GM23338 (cell line): ENCODE measurements at regions not wholly inside any gene's neighbourhood (a gene's known extent, or its start where the extent isn't known, plus 50 kb on each side); places are given as distances from the start of the nearest gene placed in this dataset.

Experiments
- ATAC-seq: fragments of 200-7000 bp; cut with Tn5 transposase; 3 replicates; pipeline ENCODE4 v1.9.1; 2020
- DNase-seq: peaks from one replicate; pipeline ENCODE4 v3.0.0-alpha.2; 2015; ENCODE audit warnings: low spot score
- H2AFZ ChIP-seq: fragments of 200-600 bp; sonication (generic); 2 replicates; pipeline ENCODE4 v1.8.0; 2016; ENCODE audit warnings: antibody characterized with exemption, mild to moderate bottlenecking, moderate library complexity
- H3F3A ChIP-seq: fragments of 200-600 bp; sonication (generic); replicated peaks from 2 replicates; pipeline ENCODE4 v1.8.0; 2017; ENCODE audit warnings: antibody characterized with exemption, mixed run types, low read depth
- H3K27ac ChIP-seq: fragments of 200-600 bp; sonication (generic); 2 replicates; pipeline ENCODE4 v1.6.1; 2016; ENCODE audit warnings: low read depth
- H3K27me3 ChIP-seq: fragments of 200-600 bp; sonication (generic); 2 replicates; pipeline ENCODE4 v1.8.0; 2016; ENCODE audit warnings: mild to moderate bottlenecking, mixed run types, moderate library complexity; ENCODE audit not compliant: insufficient read depth
- H3K36me3 ChIP-seq: fragments of 200-600 bp; sonication (generic); 2 replicates; pipeline ENCODE4 v1.8.0; 2016; ENCODE audit warnings: mild to moderate bottlenecking; ENCODE audit not compliant: insufficient read depth
- H3K4me1 ChIP-seq: fragments of 200-600 bp; sonication (generic); 2 replicates; pipeline ENCODE4 v1.8.0; 2016; ENCODE audit warnings: mild to moderate bottlenecking, moderate library complexity; ENCODE audit not compliant: insufficient read depth
- H3K4me2 ChIP-seq: fragments of 200-600 bp; sonication (generic); 2 replicates; pipeline ENCODE4 v1.7.1; 2017; ENCODE audit warnings: mixed run types
- H3K4me3 ChIP-seq: fragments of 200-600 bp; sonication (generic); 2 replicates; pipeline ENCODE4 v1.6.1; 2016; ENCODE audit warnings: mixed run types
- H3K79me2 ChIP-seq: fragments of 200-600 bp; sonication (generic); replicated peaks from 2 replicates; pipeline ENCODE4 v1.8.0; 2017; ENCODE audit warnings: mild to moderate bottlenecking; ENCODE audit not compliant: insufficient read depth
- H3K9me2 ChIP-seq: fragments of 200-600 bp; sonication (generic); 2 replicates; pipeline ENCODE4 v1.8.0; 2017; ENCODE audit not compliant: insufficient read depth
- H4K20me1 ChIP-seq: fragments of 200-600 bp; sonication (generic); replicated peaks from 2 replicates; pipeline ENCODE4 v1.8.0; 2017; ENCODE audit warnings: mild to moderate bottlenecking; ENCODE audit not compliant: insufficient read depth
- H3K27ac Mint-ChIP-seq: 2 replicates; pipeline ENCODE4 v1.8.0; 2020; ENCODE audit warnings: inconsistent platforms, mild to moderate bottlenecking, moderate library complexity, mixed read lengths
- H3K27me3 Mint-ChIP-seq: 3 replicates; pipeline ENCODE4 v1.8.0; 2022; ENCODE audit warnings: low read depth, mild to moderate bottlenecking, moderate library complexity, mixed read lengths, inconsistent platforms; ENCODE audit not compliant: insufficient read depth, poor library complexity
- H3K36me3 Mint-ChIP-seq: 3 replicates; pipeline ENCODE4 v1.8.0; 2021; ENCODE audit warnings: low read depth, mild to moderate bottlenecking, inconsistent platforms, moderate library complexity, mixed read lengths
- H3K4me1 Mint-ChIP-seq: 3 replicates; pipeline ENCODE4 v1.8.0; 2020; ENCODE audit warnings: mild to moderate bottlenecking, inconsistent platforms, mixed read lengths
- H3K4me3 Mint-ChIP-seq: 3 replicates; pipeline ENCODE4 v1.8.0; 2021; ENCODE audit warnings: moderate library complexity, mild to moderate bottlenecking, inconsistent platforms, mixed read lengths
- H3K9me3 Mint-ChIP-seq: 3 replicates; pipeline ENCODE4 v1.8.0; 2020; ENCODE audit warnings: moderate library complexity, mild to moderate bottlenecking, inconsistent platforms, mixed read lengths
- CREB1 ChIP-seq: fragments of 250-450 bp; sonication (Bioruptor Pico); IDR thresholded peaks from 2 replicates; pipeline ENCODE4 v1.5.0; 2020; ENCODE audit warnings: low read depth, mild to moderate bottlenecking, moderate library complexity
- EZH2 ChIP-seq: fragments of 200-600 bp; sonication (generic); IDR thresholded peaks from one replicate; pipeline ENCODE4 v1.8.0; 2017; ENCODE audit warnings: antibody characterized with exemption, mild to moderate bottlenecking, low read depth; ENCODE audit not compliant: unreplicated experiment
- JUNB ChIP-seq: IDR thresholded peaks from one replicate; pipeline ENCODE4 v1.6.1; 2016; ENCODE audit warnings: antibody characterized with exemption; ENCODE audit not compliant: unreplicated experiment
- NANOG ChIP-seq: IDR thresholded peaks from 2 replicates; pipeline ENCODE4 v1.6.1; 2016; ENCODE audit warnings: antibody characterized with exemption, borderline replicate concordance
- STAT1 ChIP-seq: IDR thresholded peaks from one replicate; pipeline ENCODE4 v1.6.1; 2016; ENCODE audit warnings: antibody characterized with exemption; ENCODE audit not compliant: unreplicated experiment
- ZNF114 ChIP-seq: fragments of 250-450 bp; sonication (Bioruptor Pico); IDR thresholded peaks from 2 replicates; pipeline ENCODE4 v1.5.0; 2020; ENCODE audit warnings: mild to moderate bottlenecking, moderate library complexity
- ZNF331 ChIP-seq: fragments of 250-450 bp; sonication (Bioruptor Pico); IDR thresholded peaks from 2 replicates; pipeline ENCODE4 v1.5.0; 2020; ENCODE audit warnings: low read depth, mild to moderate bottlenecking, moderate library complexity
- TF ChIP-seq, protein P1 (sequence below): IDR thresholded peaks from one replicate; pipeline ENCODE4 v1.6.1; 2018; ENCODE audit warnings: antibody characterized with exemption; ENCODE audit not compliant: unreplicated experiment
- TF ChIP-seq, protein P2 (sequence below), 2 experiments: fragments of 200-600 bp in 1 of 2; sonication (generic) in 1 of 2; conservative IDR thresholded peaks; 2 replicates each; pipeline versions ENCODE4 v1.5.1 to v1.6.1; 2016 to 2017; ENCODE audit warnings: antibody characterized with exemption in 2 of 2, low read depth in 2 of 2, mild to moderate bottlenecking in 2 of 2, moderate library complexity in 1 of 2
- TF ChIP-seq, protein P3 (sequence below): IDR thresholded peaks from 2 replicates; pipeline ENCODE4 v1.6.1; 2016; ENCODE audit warnings: antibody characterized with exemption
- TF ChIP-seq, protein P4 (sequence below): fragments of 250-450 bp; sonication (Bioruptor Pico); IDR thresholded peaks from 2 replicates; pipeline ENCODE4 v1.5.0; 2020; ENCODE audit warnings: mild to moderate bottlenecking, moderate library complexity

DNA sequence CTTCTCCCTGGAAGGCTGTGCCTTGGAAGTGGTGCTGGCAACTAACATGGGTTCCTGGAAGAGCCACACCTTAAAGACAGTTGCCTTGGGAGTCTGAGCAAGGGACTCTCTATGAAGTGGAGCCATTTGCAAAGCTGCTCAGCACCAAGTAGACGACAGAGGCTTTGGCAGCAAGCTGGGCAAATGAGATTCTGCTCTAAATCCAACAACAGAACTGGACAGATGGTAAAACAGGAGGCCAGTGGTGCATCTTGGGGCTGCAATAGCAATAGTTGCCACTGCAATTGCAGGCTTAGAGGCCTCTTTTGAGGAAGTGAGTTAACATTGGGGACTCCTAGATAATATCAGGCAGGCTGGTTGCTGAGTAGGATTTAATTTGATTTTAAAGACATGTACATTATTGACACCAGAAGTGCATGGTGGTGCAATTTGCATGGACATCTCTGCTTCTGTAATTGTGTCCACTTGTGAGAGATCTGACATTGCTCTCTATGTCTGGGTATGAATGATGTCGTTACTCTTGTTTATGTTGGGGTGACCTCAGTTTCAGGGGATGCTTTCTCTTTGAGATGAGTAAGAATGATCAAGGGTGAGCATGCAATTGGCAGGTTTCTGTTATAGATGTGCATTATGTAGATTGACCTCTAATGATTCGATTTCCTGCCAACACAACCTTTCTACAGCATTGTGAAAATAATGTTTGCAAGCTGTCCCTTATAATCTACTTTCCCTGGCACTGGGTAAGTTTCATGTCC is 568.3 kb upstream of the MEX3C start (continued):
- TF ChIP-seq, protein P1, sequence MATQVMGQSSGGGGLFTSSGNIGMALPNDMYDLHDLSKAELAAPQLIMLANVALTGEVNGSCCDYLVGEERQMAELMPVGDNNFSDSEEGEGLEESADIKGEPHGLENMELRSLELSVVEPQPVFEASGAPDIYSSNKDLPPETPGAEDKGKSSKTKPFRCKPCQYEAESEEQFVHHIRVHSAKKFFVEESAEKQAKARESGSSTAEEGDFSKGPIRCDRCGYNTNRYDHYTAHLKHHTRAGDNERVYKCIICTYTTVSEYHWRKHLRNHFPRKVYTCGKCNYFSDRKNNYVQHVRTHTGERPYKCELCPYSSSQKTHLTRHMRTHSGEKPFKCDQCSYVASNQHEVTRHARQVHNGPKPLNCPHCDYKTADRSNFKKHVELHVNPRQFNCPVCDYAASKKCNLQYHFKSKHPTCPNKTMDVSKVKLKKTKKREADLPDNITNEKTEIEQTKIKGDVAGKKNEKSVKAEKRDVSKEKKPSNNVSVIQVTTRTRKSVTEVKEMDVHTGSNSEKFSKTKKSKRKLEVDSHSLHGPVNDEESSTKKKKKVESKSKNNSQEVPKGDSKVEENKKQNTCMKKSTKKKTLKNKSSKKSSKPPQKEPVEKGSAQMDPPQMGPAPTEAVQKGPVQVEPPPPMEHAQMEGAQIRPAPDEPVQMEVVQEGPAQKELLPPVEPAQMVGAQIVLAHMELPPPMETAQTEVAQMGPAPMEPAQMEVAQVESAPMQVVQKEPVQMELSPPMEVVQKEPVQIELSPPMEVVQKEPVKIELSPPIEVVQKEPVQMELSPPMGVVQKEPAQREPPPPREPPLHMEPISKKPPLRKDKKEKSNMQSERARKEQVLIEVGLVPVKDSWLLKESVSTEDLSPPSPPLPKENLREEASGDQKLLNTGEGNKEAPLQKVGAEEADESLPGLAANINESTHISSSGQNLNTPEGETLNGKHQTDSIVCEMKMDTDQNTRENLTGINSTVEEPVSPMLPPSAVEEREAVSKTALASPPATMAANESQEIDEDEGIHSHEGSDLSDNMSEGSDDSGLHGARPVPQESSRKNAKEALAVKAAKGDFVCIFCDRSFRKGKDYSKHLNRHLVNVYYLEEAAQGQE: no peak
- TF ChIP-seq ZNF331 (CRISPR knock-in tag) (no peak), ZNF114 (no peak), NANOG (no peak), EZH2 (no peak)
- TF ChIP-seq, protein P2, sequence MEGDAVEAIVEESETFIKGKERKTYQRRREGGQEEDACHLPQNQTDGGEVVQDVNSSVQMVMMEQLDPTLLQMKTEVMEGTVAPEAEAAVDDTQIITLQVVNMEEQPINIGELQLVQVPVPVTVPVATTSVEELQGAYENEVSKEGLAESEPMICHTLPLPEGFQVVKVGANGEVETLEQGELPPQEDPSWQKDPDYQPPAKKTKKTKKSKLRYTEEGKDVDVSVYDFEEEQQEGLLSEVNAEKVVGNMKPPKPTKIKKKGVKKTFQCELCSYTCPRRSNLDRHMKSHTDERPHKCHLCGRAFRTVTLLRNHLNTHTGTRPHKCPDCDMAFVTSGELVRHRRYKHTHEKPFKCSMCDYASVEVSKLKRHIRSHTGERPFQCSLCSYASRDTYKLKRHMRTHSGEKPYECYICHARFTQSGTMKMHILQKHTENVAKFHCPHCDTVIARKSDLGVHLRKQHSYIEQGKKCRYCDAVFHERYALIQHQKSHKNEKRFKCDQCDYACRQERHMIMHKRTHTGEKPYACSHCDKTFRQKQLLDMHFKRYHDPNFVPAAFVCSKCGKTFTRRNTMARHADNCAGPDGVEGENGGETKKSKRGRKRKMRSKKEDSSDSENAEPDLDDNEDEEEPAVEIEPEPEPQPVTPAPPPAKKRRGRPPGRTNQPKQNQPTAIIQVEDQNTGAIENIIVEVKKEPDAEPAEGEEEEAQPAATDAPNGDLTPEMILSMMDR (conservative IDR thresholded peaks at IDR 0.05; ENCODE audit: low read depth in 2 of 2): no peak
- TF ChIP-seq, protein P3, sequence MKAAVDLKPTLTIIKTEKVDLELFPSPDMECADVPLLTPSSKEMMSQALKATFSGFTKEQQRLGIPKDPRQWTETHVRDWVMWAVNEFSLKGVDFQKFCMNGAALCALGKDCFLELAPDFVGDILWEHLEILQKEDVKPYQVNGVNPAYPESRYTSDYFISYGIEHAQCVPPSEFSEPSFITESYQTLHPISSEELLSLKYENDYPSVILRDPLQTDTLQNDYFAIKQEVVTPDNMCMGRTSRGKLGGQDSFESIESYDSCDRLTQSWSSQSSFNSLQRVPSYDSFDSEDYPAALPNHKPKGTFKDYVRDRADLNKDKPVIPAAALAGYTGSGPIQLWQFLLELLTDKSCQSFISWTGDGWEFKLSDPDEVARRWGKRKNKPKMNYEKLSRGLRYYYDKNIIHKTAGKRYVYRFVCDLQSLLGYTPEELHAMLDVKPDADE: no peak

DNA sequence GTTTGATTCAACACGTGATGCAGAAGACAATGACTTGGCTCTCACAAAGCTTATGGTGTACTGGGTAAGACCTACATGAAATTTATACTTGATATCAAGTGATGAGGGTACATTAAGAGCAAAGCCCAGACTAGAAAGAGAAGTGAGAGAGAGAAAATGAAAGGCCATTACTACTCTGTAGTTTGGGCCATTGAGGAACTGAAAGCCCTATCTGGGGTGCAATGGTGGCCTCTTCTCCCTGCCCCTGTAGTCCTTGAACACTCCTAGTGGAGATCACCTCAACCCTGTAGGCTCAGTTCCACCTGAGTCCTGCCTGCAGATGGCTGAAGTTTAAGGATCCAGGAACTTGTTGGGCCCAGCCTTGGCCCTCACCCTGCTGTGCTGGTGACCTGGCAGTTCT is 569.8 kb upstream of the MEX3C start:
- ATAC-seq: no peak
- Histone ChIP-seq H3K36me3 (no peaks in the 10 kb centered on the region), H4K20me1 (no peaks in the 10 kb centered on the region), H3K4me1 (no peaks in the 10 kb centered on the region), H3K27me3 (no peaks in the 10 kb centered on the region), H3K4me3 (no peak overlapping the region), H3K4me2 (no peak overlapping the region), H3F3A (no peaks in the 10 kb centered on the region), H3K27ac (no peak overlapping the region), H3K9me2 (peaks cover 4% of the 10 kb centered on the region; the same call in 1 of the 2 replicates), H2AFZ (no peak overlapping the region), H3K79me2 (no peaks in the 10 kb centered on the region)
- no peak for DNase-seq
- Mint-ChIP-seq H3K9me3 (no peaks in the 10 kb centered on the region), H3K27me3 (no peaks in the 10 kb centered on the region), H3K4me3 (no peak overlapping the region), H3K36me3 (no peaks in the 10 kb centered on the region), H3K27ac (no peak overlapping the region), H3K4me1 (no peaks in the 10 kb centered on the region)
- TF ChIP-seq JUNB: no peak
- no peak for TF ChIP-seq ZNF331 (CRISPR knock-in tag)
- no peak for TF ChIP-seq STAT1
- TF ChIP-seq NANOG: no peak
- TF ChIP-seq, protein P4, sequence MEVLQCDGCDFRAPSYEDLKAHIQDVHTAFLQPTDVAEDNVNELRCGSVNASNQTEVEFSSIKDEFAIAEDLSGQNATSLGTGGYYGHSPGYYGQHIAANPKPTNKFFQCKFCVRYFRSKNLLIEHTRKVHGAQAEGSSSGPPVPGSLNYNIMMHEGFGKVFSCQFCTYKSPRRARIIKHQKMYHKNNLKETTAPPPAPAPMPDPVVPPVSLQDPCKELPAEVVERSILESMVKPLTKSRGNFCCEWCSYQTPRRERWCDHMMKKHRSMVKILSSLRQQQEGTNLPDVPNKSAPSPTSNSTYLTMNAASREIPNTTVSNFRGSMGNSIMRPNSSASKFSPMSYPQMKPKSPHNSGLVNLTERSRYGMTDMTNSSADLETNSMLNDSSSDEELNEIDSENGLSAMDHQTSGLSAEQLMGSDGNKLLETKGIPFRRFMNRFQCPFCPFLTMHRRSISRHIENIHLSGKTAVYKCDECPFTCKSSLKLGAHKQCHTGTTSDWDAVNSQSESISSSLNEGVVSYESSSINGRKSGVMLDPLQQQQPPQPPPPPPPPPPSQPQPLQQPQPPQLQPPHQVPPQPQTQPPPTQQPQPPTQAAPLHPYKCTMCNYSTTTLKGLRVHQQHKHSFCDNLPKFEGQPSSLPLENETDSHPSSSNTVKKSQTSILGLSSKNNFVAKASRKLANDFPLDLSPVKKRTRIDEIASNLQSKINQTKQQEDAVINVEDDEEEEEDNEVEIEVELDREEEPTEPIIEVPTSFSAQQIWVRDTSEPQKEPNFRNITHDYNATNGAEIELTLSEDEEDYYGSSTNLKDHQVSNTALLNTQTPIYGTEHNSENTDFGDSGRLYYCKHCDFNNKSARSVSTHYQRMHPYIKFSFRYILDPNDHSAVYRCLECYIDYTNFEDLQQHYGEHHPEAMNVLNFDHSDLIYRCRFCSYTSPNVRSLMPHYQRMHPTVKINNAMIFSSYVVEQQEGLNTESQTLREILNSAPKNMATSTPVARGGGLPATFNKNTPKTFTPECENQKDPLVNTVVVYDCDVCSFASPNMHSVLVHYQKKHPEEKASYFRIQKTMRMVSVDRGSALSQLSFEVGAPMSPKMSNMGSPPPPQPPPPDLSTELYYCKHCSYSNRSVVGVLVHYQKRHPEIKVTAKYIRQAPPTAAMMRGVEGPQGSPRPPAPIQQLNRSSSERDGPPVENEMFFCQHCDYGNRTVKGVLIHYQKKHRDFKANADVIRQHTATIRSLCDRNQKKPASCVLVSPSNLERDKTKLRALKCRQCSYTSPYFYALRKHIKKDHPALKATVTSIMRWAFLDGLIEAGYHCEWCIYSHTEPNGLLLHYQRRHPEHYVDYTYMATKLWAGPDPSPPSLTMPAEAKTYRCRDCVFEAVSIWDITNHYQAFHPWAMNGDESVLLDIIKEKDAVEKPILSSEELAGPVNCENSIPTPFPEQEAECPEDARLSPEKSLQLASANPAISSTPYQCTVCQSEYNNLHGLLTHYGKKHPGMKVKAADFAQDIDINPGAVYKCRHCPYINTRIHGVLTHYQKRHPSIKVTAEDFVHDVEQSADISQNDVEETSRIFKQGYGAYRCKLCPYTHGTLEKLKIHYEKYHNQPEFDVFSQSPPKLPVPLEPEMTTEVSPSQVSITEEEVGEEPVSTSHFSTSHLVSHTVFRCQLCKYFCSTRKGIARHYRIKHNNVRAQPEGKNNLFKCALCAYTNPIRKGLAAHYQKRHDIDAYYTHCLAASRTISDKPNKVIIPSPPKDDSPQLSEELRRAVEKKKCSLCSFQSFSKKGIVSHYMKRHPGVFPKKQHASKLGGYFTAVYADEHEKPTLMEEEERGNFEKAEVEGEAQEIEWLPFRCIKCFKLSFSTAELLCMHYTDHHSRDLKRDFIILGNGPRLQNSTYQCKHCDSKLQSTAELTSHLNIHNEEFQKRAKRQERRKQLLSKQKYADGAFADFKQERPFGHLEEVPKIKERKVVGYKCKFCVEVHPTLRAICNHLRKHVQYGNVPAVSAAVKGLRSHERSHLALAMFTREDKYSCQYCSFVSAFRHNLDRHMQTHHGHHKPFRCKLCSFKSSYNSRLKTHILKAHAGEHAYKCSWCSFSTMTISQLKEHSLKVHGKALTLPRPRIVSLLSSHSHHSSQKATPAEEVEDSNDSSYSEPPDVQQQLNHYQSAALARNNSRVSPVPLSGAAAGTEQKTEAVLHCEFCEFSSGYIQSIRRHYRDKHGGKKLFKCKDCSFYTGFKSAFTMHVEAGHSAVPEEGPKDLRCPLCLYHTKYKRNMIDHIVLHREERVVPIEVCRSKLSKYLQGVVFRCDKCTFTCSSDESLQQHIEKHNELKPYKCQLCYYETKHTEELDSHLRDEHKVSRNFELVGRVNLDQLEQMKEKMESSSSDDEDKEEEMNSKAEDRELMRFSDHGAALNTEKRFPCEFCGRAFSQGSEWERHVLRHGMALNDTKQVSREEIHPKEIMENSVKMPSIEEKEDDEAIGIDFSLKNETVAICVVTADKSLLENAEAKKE (CRISPR knock-in tag): no peak
- no peak for TF ChIP-seq CREB1 (CRISPR knock-in tag)
- TF ChIP-seq, protein P3: no peak
